ENCODE measurements at regions not wholly inside any gene's neighbourhood (a gene's known extent, or its start where the extent isn't known, plus 50 kb on each side); places are given as distances from the start of the nearest gene placed in this dataset.
"Not testable (repeated sequence)": the region's sequence is repeated elsewhere in the genome, so short reads cannot be mapped to it uniquely, and the experiment has no call there.

- H3K36me3 Mint-ChIP-seq (ENCODE audit: low read depth), result no peaks in the 10 kb centered on the region
- H3K9me3 Mint-ChIP-seq, result peaks cover 11% of the 10 kb centered on the region
- no peak for TF ChIP-seq CTCF (IDR thresholded peaks at IDR 0.05; ENCODE audit: unreplicated experiment in 3 of 3)
- H3K4me1 Mint-ChIP-seq, result no peaks in the 10 kb centered on the region
- H3K27ac Mint-ChIP-seq, result no peak overlapping the region
- no peak overlapping the region for H3K4me3 Mint-ChIP-seq
- no peaks in the 10 kb centered on the region for H3K27me3 Mint-ChIP-seq (ENCODE audit: low read depth)
Observed at GRCh38 chr3:103866113-103866512, 1431.3 kb downstream of the ZPLD1 start.

GRCh38 chr3:103873021-103873420 is 1438.2 kb downstream of the ZPLD1 start:
- Mint-ChIP-seq H3K4me1 (no peaks in the 10 kb centered on the region), H3K9me3 (peaks cover 2% of the 10 kb centered on the region), H3K4me3 (no peak overlapping the region), H3K27me3 (ENCODE audit: low read depth) (no peaks in the 10 kb centered on the region), H3K36me3 (ENCODE audit: low read depth) (no peaks in the 10 kb centered on the region), H3K27ac (no peak overlapping the region)
- TF ChIP-seq CTCF (IDR thresholded peaks at IDR 0.05; ENCODE audit: unreplicated experiment in 3 of 3), result no peak

GRCh38 chr3:103873897-103874545 is 1439.2 kb downstream of the ZPLD1 start:
- peaks cover 8% of the 10 kb centered on the region for H3K9me3 Mint-ChIP-seq
- H3K36me3 Mint-ChIP-seq (ENCODE audit: low read depth), result no peaks in the 10 kb centered on the region
- H3K27me3 Mint-ChIP-seq (ENCODE audit: low read depth), result no peaks in the 10 kb centered on the region
- H3K4me3 Mint-ChIP-seq, result no peak overlapping the region
- H3K4me1 Mint-ChIP-seq, result no peaks in the 10 kb centered on the region
- H3K27ac Mint-ChIP-seq, result peak overlapping the region in 2 of 3 experiments; percentile 36 to 46
- TF ChIP-seq CTCF (IDR thresholded peaks at IDR 0.05; ENCODE audit: unreplicated experiment in 3 of 3), result no peak

- not testable (repeated sequence) for H3K27me3 Mint-ChIP-seq (ENCODE audit: low read depth); H3K4me3 Mint-ChIP-seq; H3K27ac Mint-ChIP-seq; H3K4me1 Mint-ChIP-seq; H3K36me3 Mint-ChIP-seq (ENCODE audit: low read depth); H3K9me3 Mint-ChIP-seq
Observed at GRCh38 chr3:103881809-103882208, 1447.0 kb downstream of the ZPLD1 start.

- H3K9me3 Mint-ChIP-seq, result no peaks in the 10 kb centered on the region
- H3K27me3 Mint-ChIP-seq (ENCODE audit: low read depth), result no peaks in the 10 kb centered on the region
- no peak for TF ChIP-seq CTCF (IDR thresholded peaks at IDR 0.05; ENCODE audit: unreplicated experiment in 3 of 3)
- no peak overlapping the region for H3K27ac Mint-ChIP-seq
- no peaks in the 10 kb centered on the region for H3K36me3 Mint-ChIP-seq (ENCODE audit: low read depth)
- no peaks in the 10 kb centered on the region for H3K4me1 Mint-ChIP-seq
- H3K4me3 Mint-ChIP-seq, result no peak overlapping the region
Observed at GRCh38 chr3:103889675-103890074, 1454.9 kb downstream of the ZPLD1 start.

- no peaks in the 10 kb centered on the region for H3K36me3 Mint-ChIP-seq (ENCODE audit: low read depth)
- H3K27me3 Mint-ChIP-seq (ENCODE audit: low read depth), result no peaks in the 10 kb centered on the region
- H3K27ac Mint-ChIP-seq, result no peak overlapping the region
- TF ChIP-seq CTCF (IDR thresholded peaks at IDR 0.05; ENCODE audit: unreplicated experiment in 3 of 3), result no peak
- H3K4me3 Mint-ChIP-seq, result no peak overlapping the region
- no peaks in the 10 kb centered on the region for H3K9me3 Mint-ChIP-seq
- no peaks in the 10 kb centered on the region for H3K4me1 Mint-ChIP-seq
Observed at GRCh38 chr3:103894162-103894822, 1459.5 kb downstream of the ZPLD1 start.
